Hematopoietic multipotent progenitor cell treated with erythropoietin and hydrocortisone succinate and interleukin-3 and kit ligand, for 8 days (in vitro differentiated cells): ENCODE measurements at regions not wholly inside any gene's neighbourhood (a gene's known extent, or its start where the extent isn't known, plus 50 kb on each side); places are given as distances from the start of the nearest gene placed in this dataset.
A peak's percentile ranks its signal among the peaks of the same experiment; 100 is the strongest.
"Not testable (repeated sequence)": the region's sequence is repeated elsewhere in the genome, so short reads cannot be mapped to it uniquely, and the experiment has no call there.

ENCODE experiments used
- DNase-seq: peaks from one replicate; pipeline ENCODE4 v3.0.0-alpha.2; 2015

GRCh38 chr2:20130821-20131645, 79.6 kb upstream of the LAPTM4A start:
- DNase-seq, result no peak

GRCh38 chr2:20130160-20130560, 78.7 kb upstream of the LAPTM4A start:
- DNase-seq, result no peak

DNA sequence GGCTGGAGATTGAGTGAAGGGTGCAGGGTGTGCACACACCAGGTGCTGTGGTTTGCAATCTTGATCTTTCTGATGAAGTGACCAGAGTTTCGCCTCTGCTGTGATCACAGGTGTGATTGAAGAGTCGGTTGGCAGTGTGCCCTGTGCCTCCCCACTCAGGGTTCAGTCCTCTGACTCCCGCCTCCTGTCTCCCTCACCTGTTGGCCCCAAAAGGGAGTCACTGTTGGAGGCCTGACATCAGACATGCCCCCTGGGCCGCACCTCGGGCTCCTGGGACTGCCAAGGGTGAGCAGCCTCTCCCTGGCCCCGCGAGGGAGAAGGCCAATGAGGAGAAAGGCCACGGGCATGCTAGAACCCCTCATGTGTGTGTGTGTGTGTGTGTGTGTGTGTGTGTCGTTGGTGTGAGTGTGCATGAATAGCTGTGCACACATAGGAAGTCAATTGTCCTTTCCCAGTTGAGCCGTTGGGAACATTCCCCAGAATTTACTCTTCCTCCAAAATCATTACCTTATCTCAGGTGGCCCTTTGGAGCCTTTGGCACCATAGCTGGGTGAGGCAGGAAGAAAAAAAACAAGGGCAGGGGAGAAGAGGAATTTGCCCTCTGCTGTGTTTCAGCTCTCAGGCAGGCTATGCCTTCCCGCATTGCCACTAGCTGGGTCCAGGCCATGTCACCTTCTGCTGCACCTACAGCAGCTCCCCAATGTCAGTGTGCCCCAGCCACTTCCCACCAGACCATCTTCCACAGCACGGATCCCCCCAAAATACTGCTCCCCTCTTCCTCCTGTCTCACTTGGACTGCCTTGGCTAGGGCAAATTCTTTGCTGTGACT, 78.1 kb upstream of the LAPTM4A start:
- DNase-seq, result no peak

DNA sequence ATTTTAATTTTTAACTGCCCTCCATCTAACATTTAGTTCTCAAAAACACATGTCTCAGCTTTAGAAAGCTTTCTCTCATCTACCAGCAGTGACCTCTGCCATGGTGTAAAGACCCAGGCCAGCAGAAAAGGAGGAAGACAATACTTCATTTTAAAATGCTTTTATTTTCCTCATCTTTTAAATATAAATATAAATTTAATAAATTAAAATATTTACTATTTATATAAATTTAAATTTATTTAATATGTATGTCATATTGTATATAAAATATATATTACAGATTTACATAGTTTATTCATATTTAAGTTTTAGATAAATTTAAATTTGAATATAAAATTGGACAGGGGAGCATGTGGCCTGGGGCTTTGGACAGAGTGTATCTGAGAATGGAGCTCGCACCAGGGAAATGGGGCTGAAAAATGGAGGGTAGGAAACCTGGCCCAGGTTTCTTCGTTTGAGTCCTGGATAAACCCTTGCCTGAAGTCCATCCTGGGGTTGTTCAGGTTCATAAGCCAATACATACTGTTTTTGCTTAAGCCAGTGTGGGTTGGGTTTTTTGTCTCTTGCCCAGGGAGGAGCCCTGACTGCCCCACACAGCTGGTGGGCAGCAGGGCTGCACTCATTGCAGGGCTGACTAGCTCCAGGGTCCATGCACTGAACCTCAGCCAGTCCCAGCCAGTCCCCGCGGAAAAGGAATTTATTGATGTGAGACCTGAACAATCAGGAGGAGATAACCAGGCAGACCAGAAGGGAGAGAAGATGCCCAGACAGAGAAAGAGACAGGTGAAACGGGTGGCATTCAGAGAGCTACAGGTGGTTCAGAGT, 77.3 kb upstream of the LAPTM4A start:
- no peak for DNase-seq

GRCh38 chr2:20126469-20126868, 75.0 kb upstream of the LAPTM4A start:
- DNase-seq, result no peak

GRCh38 chr2:20126040-20126439, 74.6 kb upstream of the LAPTM4A start:
- no peak for DNase-seq

DNA sequence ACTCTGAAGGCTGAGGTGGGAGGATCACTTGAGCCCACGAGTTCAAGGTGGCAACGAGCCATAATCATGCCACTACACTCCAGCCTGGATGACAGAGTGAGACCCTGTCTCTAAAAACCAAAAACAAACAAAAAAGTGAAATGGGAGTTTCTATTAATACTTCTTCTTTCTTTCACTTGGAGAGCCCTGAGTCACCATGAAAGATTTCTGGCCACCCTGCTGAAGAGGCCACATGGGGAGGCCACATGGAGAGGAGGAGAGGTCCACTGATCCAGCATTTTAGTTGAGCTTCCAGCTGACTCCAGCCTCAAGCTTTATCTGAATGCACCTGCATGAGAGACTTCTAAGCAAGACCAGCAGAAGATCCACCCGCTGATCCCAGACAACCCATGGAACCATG, 74.2 kb upstream of the LAPTM4A start:
- no peak for DNase-seq

DNA sequence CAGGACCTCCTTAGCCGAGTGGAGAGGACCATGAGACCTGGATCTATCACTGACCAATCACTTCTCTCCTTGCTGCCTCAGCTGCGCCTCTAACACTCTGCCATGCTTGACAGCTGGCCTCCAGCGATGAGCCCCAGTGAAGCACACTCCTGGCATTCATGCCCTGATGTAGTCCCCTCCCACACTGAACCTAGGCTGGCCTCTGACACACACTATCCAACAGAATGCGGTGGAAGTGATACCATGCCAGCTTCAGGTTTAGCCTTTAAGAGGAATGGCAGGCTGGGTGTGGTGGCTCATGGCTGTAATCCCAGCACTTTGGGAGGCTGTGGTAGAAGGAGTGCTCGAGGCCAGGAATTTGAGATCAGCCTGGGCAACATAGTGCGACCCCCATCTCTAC, 73.7 kb upstream of the LAPTM4A start:
- no peak for DNase-seq

DNA sequence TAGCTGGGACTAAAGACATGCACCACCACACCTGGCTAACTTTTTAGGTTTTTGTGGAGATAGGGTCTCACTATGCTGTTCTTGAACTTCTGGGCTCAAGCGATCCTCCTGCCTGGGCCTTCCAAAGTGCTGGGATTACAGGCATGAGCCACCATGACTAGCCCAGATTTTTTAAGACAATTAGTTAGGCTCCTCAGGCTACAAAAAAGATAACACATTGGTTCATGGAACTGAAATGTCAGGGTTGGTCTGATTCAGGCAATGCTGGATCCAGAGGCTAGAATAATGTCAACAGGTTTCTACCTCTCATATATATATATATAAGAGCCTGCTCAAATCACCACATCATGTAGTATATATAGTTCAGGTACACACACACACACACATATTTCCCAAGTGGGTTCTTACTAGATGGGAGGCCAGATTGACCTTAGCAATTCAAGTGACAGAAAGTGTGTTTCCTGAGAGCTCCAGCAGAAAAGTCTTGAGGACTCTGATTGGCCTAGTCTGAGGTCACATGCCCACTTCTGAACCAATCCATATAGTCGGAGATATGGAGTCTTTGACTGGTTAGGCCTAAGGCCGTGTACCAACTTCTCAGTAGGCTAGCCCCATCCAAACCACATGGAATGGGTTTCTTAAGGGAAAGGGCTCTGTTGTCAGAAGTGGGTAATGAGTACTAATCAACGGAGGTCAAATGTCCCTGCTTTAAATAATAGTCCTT, 72.6 kb upstream of the LAPTM4A start:
- no peak for DNase-seq

DNA sequence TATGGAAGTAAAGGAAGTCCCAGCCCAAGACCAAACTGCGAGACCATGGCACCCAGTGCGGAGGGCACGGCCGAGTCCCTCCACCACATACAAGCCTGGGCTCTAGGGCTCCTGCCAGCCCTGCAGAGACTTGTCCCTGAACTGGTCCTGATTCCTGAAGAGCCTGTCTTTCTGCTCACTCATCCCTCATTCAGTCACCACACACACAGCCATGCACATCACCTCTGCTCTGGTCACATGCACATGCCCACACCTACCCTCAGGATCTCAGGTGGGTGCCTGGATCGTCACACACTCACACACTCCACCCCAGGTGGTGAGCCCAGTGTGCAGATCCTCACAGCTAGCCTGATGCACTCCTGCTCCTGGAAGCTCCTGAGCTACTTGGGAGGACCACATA, 71.4 kb upstream of the LAPTM4A start:
- DNase-seq, result no peak

GRCh38 chr2:20120569-20121416, 69.4 kb upstream of the LAPTM4A start:
- no peak for DNase-seq

- no peak for DNase-seq
These were observed 66.6 kb upstream of the LAPTM4A start for GRCh38 chr2:20118051-20118450.

DNA sequence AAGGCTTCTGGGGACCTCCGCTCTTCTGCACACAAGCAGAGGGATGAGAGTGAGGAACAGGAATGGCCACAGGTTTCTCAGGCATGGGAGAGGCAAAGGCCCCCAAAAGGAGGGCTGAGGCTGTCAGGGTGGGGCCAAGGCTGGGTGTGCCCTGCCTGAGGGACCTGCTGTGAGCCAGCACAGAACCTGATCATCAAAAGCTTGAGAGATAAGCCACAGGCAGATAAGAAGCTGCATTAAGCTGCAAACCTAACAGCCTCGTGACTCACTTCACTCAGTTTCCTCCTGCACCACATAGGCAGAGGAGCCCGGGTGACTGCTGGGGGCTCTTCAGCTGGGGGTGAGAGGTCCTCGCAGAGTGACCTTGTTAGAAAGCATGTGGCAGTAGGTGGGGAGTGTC, 64.5 kb upstream of the LAPTM4A start:
- DNase-seq, result peak; percentile 37

DNA sequence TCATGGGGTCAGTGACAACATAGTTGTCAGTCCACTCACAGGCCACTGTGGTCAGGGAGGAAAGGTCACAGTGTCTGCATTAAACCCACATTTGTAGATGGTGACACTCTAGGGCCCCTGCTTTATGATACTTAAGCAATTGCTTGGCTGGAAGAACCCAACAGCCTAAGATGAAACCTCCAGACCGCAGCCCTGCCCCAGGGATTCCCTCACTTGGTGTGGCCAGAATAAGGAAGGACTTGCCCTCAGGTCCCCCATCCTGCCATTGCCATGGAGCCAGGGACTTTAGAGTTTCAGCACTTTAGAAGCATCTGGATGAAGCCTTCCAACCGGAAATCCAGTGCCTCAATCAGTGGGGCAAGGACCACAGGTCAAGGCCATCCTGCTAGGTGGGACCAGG, 63.9 kb upstream of the LAPTM4A start:
- no peak for DNase-seq

- DNase-seq, result no peak
These were observed 62.8 kb upstream of the LAPTM4A start for GRCh38 chr2:20113986-20114938.

GRCh38 chr2:20113004-20113796, 61.8 kb upstream of the LAPTM4A start:
- no peak for DNase-seq

DNA sequence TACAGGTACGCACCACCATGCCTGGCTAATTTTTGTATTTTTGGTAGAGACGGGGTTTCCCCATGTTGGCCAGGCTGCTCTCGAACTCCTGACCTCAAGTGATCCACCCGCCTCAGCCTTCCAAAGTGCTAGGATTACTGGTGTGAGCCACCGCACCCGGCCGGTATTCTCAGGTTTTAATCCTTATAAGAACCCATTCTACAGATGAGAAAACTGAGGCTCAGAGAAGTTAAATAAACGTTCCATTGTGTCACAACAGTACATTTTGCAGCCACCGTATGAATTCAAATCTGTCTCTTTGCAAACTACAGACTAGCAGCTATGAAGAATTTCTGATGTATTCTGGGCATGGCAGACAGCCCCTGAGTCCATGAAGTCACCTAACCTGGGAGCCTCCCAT, 60.9 kb upstream of the LAPTM4A start:
- DNase-seq, result not testable (repeated sequence)

- no peak for DNase-seq
These were observed 60.1 kb upstream of the LAPTM4A start for GRCh38 chr2:20111311-20112131.

DNA sequence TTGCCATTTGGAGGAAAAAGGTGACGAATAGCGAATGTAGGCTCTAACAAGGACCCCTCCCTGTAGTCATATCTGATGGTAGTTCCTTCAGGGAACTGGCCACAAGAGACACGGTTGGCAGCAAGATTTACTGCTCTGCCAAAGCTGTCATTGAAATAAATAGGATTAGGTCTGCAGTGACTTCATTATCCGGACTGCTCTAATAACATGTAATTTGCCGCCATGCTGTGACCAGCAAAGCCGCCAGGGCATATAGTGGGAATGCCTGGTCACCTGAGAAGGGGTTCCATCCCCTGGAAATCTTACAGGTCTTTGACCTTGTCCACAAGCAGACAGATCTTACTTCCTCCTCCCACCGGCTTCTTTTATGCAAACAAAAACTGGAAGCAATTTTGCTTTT, 59.4 kb upstream of the LAPTM4A start:
- DNase-seq, result no peak
